Keratinocyte (primary cell): ENCODE measurements at regions not wholly inside any gene's neighbourhood (a gene's known extent, or its start where the extent isn't known, plus 50 kb on each side); places are given as distances from the start of the nearest gene placed in this dataset.

ENCODE experiments used
- DNase-seq: peaks from one replicate; pipeline ENCODE4 v3.0.0-alpha.2; 2011; ENCODE audit warnings: low read depth, missing footprints, low spot score
- FAIRE-seq: peaks from 2 replicates; lab custom pipeline; 2011; peaks lifted over from hg19 to GRCh38; lab: Jason Lieb, UNC
- H2AFZ ChIP-seq: 2 replicates; pipeline ENCODE4 v1.6.0; 2012; ENCODE audit warnings: low read length, control low read depth, inconsistent platforms; ENCODE audit not compliant: control insufficient read depth
- H3K27ac ChIP-seq: 2 replicates; pipeline ENCODE4 v1.5.1; 2011; ENCODE audit warnings: low read length; ENCODE audit not compliant: control insufficient read depth, insufficient read depth
- H3K27me3 ChIP-seq: 3 replicates; pipeline ENCODE4 v1.6.0; 2011; ENCODE audit warnings: low read length; ENCODE audit not compliant: control insufficient read depth, insufficient read depth; ENCODE audit errors: extremely low read depth
- H3K36me3 ChIP-seq, 2 experiments: 2 replicates in 1 of 2; 3 replicates in 1 of 2; pipeline ENCODE4 v1.5.1; 2011; ENCODE audit warnings: low read length in 2 of 2, mild to moderate bottlenecking in 1 of 2; ENCODE audit not compliant: control insufficient read depth in 2 of 2, insufficient read depth in 2 of 2; ENCODE audit errors: extremely low read depth in 1 of 2
- H3K4me1 ChIP-seq: 3 replicates; pipeline ENCODE4 v1.5.1; 2011; ENCODE audit warnings: low read length; ENCODE audit not compliant: control insufficient read depth, insufficient read depth; ENCODE audit errors: extremely low read depth
- H3K4me2 ChIP-seq: 3 replicates; pipeline ENCODE4 v1.6.0; 2011; ENCODE audit warnings: low read depth, low read length; ENCODE audit not compliant: control insufficient read depth, insufficient read depth; ENCODE audit errors: extremely low read depth
- H3K4me3 ChIP-seq, 3 experiments: fragments of 200-600 bp in 1 of 3; sonication (generic) in 1 of 3; 2 replicates in 2 of 3; 3 replicates in 1 of 3; pipeline ENCODE4 v1.5.1; 2011 to 2016; ENCODE audit warnings: low read length in 3 of 3, mild to moderate bottlenecking in 3 of 3, control low read depth in 2 of 3, inconsistent platforms in 1 of 3, low read depth in 1 of 3, mixed read lengths in 1 of 3, mixed run types in 1 of 3, moderate library complexity in 1 of 3; ENCODE audit not compliant: control insufficient read depth in 2 of 3, insufficient read depth in 2 of 3; ENCODE audit errors: extremely low read depth in 1 of 3
- H3K79me2 ChIP-seq: 2 replicates; pipeline ENCODE4 v1.6.0; 2012; ENCODE audit warnings: low read length; ENCODE audit not compliant: control insufficient read depth, insufficient read depth
- H3K9ac ChIP-seq: 3 replicates; pipeline ENCODE4 v1.6.0; 2011; ENCODE audit warnings: low read length; ENCODE audit not compliant: control insufficient read depth, insufficient read depth; ENCODE audit errors: extremely low read depth
- H3K9me1 ChIP-seq: 3 replicates; pipeline ENCODE4 v1.6.0; 2011; ENCODE audit warnings: low read length; ENCODE audit not compliant: control insufficient read depth, insufficient read depth; ENCODE audit errors: extremely low read depth
- H3K9me3 ChIP-seq: 2 replicates; pipeline ENCODE4 v1.5.1; 2012; ENCODE audit warnings: low read depth, low read length; ENCODE audit not compliant: control insufficient read depth
- H4K20me1 ChIP-seq: 3 replicates; pipeline ENCODE4 v1.6.0; 2011; ENCODE audit warnings: low read length; ENCODE audit not compliant: control insufficient read depth, insufficient read depth; ENCODE audit errors: extremely low read depth
- EZH2 ChIP-seq: IDR thresholded peaks from one replicate; pipeline ENCODE4 v1.6.1; 2012; ENCODE audit warnings: inconsistent platforms, mild to moderate bottlenecking, low read length, moderate library complexity
- dilution Hi-C: fragments of 300-500 bp; cut with MboI; formaldehyde crosslinking; loops from one replicate; pipeline ENCODE4 v1.7.0; 2020; ENCODE audit warnings: low sequenced_read_pairs; ENCODE audit not compliant: extremely low pct_ligation_motif_present
- TF ChIP-seq, protein P1 (sequence below), 3 experiments: IDR thresholded peaks in 1 of 3; conservative IDR thresholded peaks in 1 of 3; optimal IDR thresholded peaks in 1 of 3; 2 replicates in 2 of 3; 3 replicates in 1 of 3; pipeline versions ENCODE3 to v1.5.1; 2011; ENCODE audit warnings: low read length in 3 of 3, mild to moderate bottlenecking in 3 of 3, moderate library complexity in 2 of 3, control low read depth in 1 of 3, inconsistent platforms in 1 of 3; ENCODE audit not compliant: insufficient read depth in 2 of 3; ENCODE audit errors: extremely low read depth in 1 of 3

DNA sequence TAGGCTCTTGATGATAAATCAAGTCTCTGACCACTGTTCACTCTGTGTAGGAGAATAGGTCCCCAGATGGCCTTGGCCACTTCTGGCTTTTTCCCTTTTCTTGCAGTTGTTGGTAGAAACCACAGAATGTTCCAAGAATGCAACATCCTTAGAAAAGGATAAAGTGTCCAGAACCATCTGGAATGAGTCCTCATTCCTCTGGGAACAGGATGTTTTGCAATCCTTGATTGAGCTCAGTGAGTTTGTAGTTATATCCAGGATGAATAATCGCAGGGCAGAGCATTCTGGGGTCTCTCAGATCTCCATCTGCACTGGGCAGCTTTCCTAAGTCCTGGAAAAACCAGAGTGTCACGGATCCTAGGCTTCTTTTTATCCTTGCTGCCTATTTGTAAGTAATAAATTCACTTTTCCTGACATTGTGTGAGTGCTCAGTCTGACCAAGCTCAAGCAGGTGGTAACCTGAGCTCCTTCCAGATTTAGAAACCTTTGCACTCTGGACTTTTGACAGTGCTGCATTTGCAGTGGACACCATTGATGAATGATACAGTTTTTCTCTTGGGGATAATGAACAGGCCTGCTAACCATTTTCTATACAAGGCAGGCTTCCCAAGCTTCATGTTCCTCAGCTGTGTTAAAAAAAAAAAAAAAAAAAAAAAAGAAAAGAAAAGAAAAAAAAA lies 1028.6 kb downstream of the OTOL1 start:
- H3K4me2 ChIP-seq = no peak overlapping the region
- no peaks in the 10 kb centered on the region for H3K79me2 ChIP-seq

DNA sequence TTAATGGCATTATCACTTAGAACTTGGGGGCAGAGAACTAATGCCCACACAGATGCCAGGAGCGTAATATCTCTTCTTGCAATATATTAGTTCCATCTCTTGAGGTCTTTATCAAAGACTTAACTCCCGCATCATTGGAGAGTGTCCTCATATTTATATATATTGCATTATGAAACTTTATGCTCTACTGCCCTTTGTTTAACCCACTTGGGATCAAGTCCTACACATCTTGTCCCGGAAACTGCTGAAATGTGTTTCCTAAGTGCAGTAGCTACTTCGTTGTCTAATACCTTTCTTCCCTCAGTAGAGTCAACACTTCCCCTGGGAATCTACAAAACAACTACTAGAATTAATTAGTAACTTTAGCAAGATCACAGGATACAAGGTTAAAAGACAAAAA lies 1029.2 kb downstream of the OTOL1 start:
- Histone ChIP-seq H3K4me3 (no peak overlapping the region), H4K20me1 (no peaks in the 10 kb centered on the region), H3K79me2 (no peaks in the 10 kb centered on the region), H3K36me3 (no peaks in the 10 kb centered on the region), H2AFZ (no peak overlapping the region), H3K9me3 (no peaks in the 10 kb centered on the region), H3K27ac (no peak overlapping the region), H3K9ac (no peak overlapping the region), H3K4me2 (no peak overlapping the region), H3K9me1 (no peaks in the 10 kb centered on the region), H3K27me3 (no peaks in the 10 kb centered on the region), H3K4me1 (no peaks in the 10 kb centered on the region)
- dilution Hi-C loops = no loop called here
- no peak for DNase-seq
- FAIRE-seq = no peak
- no peak for TF ChIP-seq EZH2

More for the DNA sequence above, 1028.6 kb downstream of the OTOL1 start:
- Histone ChIP-seq H3K9me1 (no peaks in the 10 kb centered on the region), H3K9me3 (no peaks in the 10 kb centered on the region), H4K20me1 (no peaks in the 10 kb centered on the region), H3K36me3 (no peaks in the 10 kb centered on the region), H3K4me3 (no peak overlapping the region), H2AFZ (no peak overlapping the region), H3K27ac (no peak overlapping the region), H3K9ac (no peak overlapping the region), H3K4me1 (no peaks in the 10 kb centered on the region), H3K27me3 (no peaks in the 10 kb centered on the region)
- dilution Hi-C loops = no loop called here
- TF ChIP-seq EZH2 = no peak
- TF ChIP-seq, protein P1, sequence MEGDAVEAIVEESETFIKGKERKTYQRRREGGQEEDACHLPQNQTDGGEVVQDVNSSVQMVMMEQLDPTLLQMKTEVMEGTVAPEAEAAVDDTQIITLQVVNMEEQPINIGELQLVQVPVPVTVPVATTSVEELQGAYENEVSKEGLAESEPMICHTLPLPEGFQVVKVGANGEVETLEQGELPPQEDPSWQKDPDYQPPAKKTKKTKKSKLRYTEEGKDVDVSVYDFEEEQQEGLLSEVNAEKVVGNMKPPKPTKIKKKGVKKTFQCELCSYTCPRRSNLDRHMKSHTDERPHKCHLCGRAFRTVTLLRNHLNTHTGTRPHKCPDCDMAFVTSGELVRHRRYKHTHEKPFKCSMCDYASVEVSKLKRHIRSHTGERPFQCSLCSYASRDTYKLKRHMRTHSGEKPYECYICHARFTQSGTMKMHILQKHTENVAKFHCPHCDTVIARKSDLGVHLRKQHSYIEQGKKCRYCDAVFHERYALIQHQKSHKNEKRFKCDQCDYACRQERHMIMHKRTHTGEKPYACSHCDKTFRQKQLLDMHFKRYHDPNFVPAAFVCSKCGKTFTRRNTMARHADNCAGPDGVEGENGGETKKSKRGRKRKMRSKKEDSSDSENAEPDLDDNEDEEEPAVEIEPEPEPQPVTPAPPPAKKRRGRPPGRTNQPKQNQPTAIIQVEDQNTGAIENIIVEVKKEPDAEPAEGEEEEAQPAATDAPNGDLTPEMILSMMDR (optimal IDR thresholded peaks at IDR 0.05 in 1 of 3, IDR thresholded peaks at IDR 0.05 in 1 of 3, conservative IDR thresholded peaks at IDR 0.05 in 1 of 3; ENCODE audit: extremely low read depth in 1 of 3, insufficient read depth in 2 of 3, low read length in 3 of 3) = no peak
- DNase-seq (no peak), FAIRE-seq (no peak)

DNA sequence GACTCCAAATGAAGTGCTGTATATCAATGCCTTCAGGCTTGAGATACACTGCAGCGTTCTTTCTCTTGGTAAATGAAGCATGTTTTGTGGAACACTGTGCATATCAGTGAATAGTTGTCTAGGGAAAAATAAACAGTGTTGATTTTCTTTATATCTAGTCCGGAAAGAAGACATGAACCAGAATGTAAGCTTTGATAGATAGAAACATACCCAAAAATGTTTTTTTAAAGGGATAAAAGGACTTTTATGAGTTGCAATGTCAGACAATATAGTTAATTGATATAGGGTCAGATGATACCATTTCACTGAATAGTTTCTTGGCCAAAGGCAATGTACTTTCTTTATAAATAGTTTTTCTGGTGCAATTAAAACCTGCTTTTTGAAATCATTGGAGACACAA lies 1037.8 kb downstream of the OTOL1 start:
- Histone ChIP-seq H3K4me1 (no peaks in the 10 kb centered on the region), H3K4me2 (no peak overlapping the region), H3K9me1 (no peaks in the 10 kb centered on the region), H3K36me3 (no peaks in the 10 kb centered on the region), H4K20me1 (no peaks in the 10 kb centered on the region), H3K9me3 (no peaks in the 10 kb centered on the region), H3K9ac (no peak overlapping the region), H3K27me3 (no peaks in the 10 kb centered on the region), H3K27ac (no peak overlapping the region), H3K4me3 (no peak overlapping the region), H3K79me2 (no peaks in the 10 kb centered on the region), H2AFZ (no peak overlapping the region)
- dilution Hi-C loops = no loop called here
- no peak for DNase-seq
- FAIRE-seq = no peak
- no peak for TF ChIP-seq EZH2
- TF ChIP-seq, protein P1 (optimal IDR thresholded peaks at IDR 0.05 in 1 of 3, IDR thresholded peaks at IDR 0.05 in 1 of 3, conservative IDR thresholded peaks at IDR 0.05 in 1 of 3; ENCODE audit: extremely low read depth in 1 of 3, insufficient read depth in 2 of 3, low read length in 3 of 3) = no peak
